HG02870 (cell line): ENCODE measurements at regions not wholly inside any gene's neighbourhood (a gene's known extent, or its start where the extent isn't known, plus 50 kb on each side); places are given as distances from the start of the nearest gene placed in this dataset.
A peak's percentile ranks its signal among the peaks of the same experiment; 100 is the strongest.
"Not testable (repeated sequence)": the region's sequence is repeated elsewhere in the genome, so short reads cannot be mapped to it uniquely, and the experiment has no call there.

Source experiments
- ATAC-seq: cut with Tn5 transposase; IDR thresholded peaks from one replicate; pipeline ENCODE4 v1.9.1; 2021; ENCODE audit warnings: mild to moderate bottlenecking, moderate library complexity; ENCODE audit not compliant: unreplicated experiment

- no peak for ATAC-seq
Measured at GRCh38 chr7:138359870-138360559, 100.0 kb upstream of the TRIM24 start.

DNA sequence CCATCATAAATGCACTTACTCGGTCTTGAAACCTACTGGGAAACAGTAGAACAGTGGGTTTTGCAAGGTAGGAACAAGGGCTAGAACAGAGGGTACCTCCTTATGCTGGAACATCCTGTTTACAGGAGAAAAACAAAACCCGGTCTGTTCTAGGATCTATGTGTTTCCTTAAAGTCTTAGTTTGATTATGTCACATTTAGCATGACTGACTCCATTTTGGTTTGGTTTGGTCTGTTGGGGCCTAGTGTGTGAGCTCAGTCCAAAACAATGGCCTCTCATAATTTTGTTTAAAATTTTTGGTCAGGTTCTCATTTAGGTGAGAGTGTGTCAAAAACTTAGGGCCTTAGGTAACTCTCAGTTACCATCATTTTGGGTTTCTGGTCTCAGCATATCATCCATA, 96.3 kb upstream of the TRIM24 start:
- ATAC-seq, result no peak

DNA sequence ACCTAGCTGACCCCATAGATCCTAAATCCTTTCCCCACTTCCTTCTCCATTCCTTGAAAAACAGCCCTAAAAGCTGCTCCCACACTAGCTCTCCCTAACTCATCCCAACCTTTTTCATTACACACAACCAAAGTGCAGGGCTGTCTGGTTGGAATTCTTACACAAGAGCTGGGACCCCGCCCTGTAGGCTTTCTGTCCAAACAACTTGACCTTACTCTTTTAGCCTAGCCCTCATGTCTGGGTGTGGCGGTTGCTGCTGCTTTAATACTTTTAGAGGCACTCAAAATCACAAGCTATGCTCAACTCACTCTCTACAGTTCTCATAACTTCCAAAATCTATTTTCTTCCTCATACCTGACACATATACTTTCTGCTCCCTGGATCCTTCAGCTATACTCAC, 93.9 kb upstream of the TRIM24 start:
- ATAC-seq, result not testable (repeated sequence)

DNA sequence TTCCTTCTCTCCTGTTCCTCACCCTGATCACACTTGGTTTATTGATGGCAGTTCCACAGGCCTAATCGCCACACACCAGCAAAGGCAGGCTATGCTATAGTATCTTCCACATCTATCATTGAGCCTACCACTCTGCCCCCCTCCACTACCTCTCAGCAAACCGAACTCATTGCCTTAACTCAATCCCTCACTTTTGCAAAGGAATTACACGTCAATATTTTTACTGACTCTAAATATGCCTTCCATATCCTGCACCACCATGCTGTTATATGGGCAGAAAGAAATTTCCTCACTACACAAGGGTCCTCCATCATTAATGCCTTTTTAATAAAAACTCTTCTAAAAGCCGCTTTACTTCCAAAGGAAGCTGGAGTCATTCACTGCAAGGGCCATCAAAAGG, 93.4 kb upstream of the TRIM24 start:
- not testable (repeated sequence) for ATAC-seq

GRCh38 chr7:138369797-138370196, 90.3 kb upstream of the TRIM24 start:
- no peak for ATAC-seq

- no peak for ATAC-seq
Measured at GRCh38 chr7:138370956-138371355, 89.1 kb upstream of the TRIM24 start.

DNA sequence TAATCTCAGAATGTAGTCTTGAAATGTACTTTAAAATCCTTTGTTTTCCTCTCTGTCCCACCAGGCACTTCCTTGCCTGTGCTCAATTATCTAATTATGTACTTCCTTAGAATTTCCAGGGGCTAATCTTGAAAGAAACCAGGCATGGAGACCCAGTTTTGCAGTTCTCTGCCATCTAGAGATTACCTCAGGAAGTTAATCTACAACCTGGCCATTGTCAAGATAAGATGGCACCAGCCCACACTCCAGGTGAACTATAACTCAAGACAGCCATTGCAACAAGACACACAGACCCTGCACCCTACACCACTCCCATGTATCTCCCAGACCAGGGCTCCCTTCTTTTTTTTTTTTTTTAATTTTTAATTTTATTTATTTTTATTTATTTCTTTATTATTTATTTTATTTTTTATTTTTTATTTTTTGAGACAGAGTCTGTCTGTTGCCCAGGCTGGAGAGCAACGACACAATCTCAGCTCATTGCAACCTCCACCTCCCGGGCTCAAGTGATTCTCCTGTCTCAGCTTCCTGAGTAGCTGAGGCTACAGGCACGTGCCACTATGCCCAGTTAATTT, 85.9 kb upstream of the TRIM24 start:
- ATAC-seq, result no peak

DNA sequence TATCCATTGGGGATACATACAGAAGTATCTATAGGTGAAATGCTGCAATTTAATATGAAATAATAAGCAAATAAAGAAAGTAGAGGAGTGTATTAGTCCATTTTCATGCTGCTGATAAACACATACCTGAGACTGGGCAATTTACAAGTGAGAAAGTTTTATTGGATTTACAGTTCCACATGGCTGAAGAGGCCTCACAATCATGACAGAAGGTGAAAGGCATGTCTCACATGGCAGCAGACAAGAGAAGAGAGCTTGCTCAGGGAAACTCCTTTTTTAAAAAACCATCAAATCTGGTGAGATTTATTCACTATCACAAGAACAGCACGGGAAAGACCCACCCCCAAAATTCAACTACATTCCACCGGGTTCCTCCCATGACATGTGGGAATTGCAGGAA, 82.8 kb upstream of the TRIM24 start:
- ATAC-seq, result no peak

DNA sequence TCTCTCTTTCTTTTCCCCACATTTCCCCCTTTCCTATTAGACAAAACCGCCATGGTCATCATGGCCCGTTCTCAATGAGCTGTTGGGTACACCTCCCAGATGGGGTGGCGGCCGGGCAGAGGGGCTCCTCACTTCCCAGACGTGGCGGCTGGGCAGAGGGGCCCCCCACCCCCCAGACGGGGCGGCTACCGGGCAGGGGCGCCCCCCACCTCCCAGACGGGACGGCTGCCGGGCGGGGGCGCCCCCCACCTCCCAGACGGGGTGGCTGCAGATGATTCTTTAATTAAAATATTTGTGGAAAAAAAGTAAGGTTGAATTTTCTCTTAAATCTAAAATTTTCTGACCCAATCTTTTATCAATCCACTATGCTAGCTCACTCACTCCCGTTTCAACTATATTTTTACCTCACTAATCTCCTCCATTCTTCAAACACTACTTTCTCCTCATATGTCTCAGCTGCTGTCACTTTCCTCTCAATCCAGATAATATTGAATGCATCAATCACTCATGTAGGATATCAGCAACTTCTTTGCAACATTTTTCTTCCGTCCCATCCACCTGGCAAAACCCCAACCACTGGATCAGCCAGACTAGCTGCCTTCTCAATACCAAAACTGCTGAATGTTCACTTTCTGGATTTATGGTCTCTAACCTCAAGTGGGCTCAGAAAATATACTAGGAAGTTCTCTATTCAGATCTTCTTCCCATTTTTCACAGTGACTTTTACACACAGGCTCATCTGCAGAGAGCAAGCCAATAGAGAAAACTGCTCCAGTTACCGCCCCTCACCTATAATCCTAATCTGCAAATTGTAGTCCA, 81.1 kb upstream of the TRIM24 start:
- ATAC-seq, result no peak

DNA sequence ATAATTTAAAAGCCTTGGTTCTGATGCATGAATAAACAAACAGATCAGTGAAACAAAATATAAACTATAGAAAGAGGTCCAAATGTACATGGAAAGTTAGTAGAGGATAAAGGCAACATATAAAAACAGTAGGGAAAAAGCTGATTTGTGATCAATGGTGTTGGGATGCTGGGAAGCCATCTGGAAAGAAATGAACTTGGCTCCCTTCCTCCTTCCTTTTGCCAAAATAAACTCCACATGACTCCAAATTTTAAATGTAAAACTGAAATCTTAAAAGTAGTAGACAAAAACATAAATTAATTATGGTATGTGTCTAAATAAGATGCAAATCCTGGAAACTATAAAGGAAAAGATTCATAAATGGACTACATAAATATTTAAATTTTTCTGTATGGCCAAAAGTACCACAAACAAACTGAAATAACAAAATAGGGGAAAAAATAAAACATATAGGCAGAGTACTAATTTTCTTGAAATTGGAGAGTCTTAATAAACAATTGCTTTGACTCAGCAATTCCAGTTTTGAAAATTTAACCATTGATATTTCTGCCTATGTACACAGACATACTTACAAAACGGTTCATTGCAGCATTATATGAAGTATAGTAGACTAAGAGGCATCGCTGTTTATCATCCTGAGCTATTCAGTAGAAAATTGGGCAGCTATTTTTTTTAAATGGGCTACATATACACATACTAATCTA, 77.0 kb upstream of the TRIM24 start:
- ATAC-seq, result no peak

- no peak for ATAC-seq
Measured at GRCh38 chr7:138386821-138387220, 73.2 kb upstream of the TRIM24 start.

- ATAC-seq, result no peak
Measured at GRCh38 chr7:138387755-138388475, 72.1 kb upstream of the TRIM24 start.

DNA sequence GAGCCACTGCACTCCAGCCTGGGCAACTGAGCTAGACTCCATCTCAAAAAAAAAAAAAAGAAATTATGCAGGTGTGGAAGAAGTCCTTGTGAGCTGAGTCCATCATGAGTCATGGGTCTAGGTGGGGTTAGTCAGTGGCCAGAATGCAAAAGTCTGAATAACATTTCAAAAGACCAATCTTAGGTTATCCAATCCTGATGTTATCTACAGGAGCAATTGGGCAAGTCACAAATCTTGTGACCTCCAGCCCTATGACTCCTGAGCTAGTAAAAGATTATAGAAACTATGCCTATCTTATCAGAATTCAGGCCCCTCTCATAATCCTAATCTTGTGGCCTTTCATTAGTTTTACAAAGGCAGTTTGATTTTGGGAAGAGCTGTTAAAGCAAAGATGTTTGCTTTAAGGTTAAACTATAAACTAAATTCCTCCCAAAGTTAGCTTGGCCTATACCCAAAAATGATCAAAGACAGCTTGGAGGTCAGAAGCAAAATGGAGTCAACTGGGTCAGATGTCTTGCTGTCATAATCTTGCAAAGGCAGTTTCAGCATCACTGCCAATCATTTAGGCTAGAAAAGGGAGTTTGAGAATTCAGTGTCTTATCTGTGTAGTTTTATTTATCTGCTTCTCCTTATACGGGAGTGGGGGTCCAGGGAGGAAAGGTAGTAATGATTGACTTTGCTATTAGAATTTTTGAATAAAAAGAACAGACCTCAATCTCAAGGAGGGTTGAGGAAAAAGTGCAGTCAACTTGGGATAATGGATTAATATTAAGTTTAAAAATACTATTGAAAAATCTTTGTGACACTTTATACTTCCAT, 71.2 kb upstream of the TRIM24 start:
- no peak for ATAC-seq

DNA sequence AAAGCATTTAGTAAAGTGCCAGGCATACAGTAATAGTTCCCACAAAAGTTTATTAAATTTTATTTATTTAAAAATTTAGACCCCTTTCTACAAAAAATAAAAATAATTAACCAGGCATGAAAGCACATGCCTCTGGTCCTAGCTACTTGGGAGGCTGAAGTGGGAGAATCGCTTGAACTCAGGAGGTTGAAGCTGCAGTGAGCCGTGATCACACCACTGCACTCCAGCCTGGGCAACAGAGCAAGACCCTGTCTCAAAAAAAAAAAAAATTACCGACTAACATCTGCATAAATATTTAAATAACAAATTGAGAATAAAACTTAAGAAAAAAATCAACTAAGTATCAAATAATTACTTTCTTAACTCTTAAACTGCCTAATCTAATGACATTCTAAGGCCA, 64.3 kb upstream of the TRIM24 start:
- no peak for ATAC-seq

DNA sequence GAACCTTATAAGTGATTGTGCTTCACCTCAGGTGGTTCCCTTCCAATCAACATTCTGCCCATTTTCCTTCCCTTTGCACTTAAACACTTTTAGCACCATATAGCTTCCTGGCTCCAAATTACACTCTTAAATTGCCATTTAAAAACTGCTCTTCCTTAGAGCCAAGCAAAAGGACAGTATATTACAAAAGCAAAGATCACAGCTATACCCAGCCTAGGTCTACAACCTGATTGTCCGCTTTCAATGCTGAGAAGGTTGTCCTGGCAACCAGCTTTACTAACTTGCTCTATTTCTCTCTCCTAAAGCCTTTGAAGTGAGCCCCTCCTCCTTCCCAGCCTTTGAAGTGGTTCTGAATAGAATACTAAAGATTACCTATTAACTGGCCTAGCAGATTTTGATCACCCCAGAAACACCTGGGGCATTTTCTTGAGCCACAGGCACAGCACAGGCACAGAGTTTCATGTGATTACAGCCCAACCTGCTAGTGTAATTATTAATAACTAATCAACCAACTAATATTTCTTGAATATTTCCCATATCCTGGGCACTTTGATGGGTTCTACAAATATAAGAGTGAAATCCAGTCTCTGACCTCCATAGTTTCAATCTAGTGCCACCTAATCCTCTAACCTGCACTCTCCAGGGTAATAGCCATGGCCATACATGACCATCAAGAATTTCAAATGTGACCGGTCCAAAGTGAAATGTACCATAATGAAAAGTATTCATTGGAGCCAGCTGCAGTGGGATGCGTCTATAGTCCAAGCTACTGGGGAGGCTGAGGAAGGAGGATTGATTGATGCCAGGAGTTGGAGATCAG, 63.6 kb upstream of the TRIM24 start:
- peak; percentile 74 for ATAC-seq

DNA sequence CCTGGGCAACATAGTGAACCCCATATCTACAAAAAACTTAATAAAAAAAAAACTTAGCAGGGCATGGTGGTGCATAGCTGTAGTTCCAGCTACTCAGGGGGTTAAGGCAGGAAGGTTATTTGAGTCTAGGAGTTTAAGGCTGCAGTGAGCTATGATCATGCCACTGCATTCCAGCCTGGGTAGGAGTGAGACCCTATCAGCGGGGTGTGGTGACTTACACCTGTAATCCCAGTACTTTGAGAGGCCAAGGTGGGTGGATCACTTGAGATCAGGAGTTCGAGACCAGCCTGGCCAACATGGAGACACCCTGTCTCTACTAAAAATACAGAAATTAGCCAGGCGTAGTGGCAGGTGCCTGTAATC, 63.0 kb upstream of the TRIM24 start:
- ATAC-seq, result not testable (repeated sequence)

DNA sequence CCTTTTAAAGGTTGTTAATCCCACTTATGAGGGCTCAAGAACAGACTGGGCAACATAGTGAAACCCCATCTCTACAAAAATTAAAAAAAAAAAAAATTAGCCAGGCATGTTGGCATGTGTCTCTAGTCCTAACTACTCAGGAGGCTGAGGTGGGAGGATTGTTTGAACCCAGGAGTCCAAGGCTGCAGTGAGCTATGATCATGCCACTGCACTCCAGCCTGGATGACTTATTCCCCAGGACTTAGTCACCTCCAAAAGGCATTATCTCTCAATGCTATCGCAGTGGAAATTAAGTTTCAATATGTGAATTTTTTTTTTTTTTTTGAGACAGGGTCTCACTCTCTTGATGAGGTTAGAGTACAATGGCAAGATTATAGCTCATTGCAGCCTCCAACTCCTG, 61.2 kb upstream of the TRIM24 start:
- ATAC-seq, result no peak

GRCh38 chr7:138400400-138400886, 59.6 kb upstream of the TRIM24 start:
- no peak for ATAC-seq

GRCh38 chr7:138402749-138403148, 57.3 kb upstream of the TRIM24 start:
- ATAC-seq, result no peak
